ENCODE measurements at regions not wholly inside any gene's neighbourhood (a gene's known extent, or its start where the extent isn't known, plus 50 kb on each side); places are given as distances from the start of the nearest gene placed in this dataset.

GRCh38 chr13:106814463-106814862 lies 246.5 kb upstream of the ARGLU1 start:
- TF ChIP-seq CTCF (IDR thresholded peaks at IDR 0.05; ENCODE audit: insufficient read depth, low read length, poor library complexity, severe bottlenecking) (no peak), EZH2phosphoT487 (conservative IDR thresholded peaks at IDR 0.05; ENCODE audit: low read length) (no peak)

Measured in SU-DHL-6 (cell line).